ENCODE measurements at regions not wholly inside any gene's neighbourhood (a gene's known extent, or its start where the extent isn't known, plus 50 kb on each side); places are given as distances from the start of the nearest gene placed in this dataset.

DNA sequence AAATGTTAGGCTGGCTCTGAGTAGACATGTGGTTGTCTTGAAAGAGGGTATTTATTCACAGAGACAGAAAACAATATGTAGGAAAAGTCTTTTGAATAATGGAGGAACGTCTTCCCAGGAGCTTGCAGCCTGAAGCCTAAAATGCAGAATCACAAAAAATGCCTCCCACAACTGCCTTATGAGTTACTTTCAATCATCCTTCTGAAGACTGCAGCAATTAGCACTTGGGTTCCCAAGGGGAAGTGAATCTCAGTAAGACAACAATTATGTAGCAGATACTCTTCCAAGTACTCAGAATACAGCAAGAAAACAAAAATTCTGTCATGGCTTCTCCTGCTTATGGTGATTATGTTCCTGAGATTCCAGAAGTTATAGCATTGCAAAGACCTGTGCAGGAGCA lies 166.6 kb upstream of the TBL1X start:
- no peak overlapping the region for H2AK5ac ChIP-seq (ENCODE audit: low read depth, low read length)
- no peak overlapping the region for H4K91ac ChIP-seq (ENCODE audit: insufficient read depth, low read depth, low read length)
- no peak overlapping the region for H2BK120ac ChIP-seq (ENCODE audit: low read depth, low read length)
- H3K27me3 ChIP-seq (ENCODE audit: control insufficient read depth, insufficient read depth, low read length) = no peaks in the 10 kb centered on the region
- WGBS, 2 experiments (ENCODE audit: extremely low coverage in 2 of 2, insufficient read length in 1 of 2) = no CpG with 5 or more reads among the region's 1 CpG
- in situ Hi-C loops (cut with MboI; ENCODE audit: low sequenced_read_pairs) = no loop called here
- H3K36me3 ChIP-seq (ENCODE audit: control insufficient read depth, insufficient read depth, low read length) = no peaks in the 10 kb centered on the region
- no peak overlapping the region for H3K18ac ChIP-seq (ENCODE audit: low read depth, low read length)
- DNase-seq (no peak), ATAC-seq (ENCODE audit: low read depth) (no peak)
- intact Hi-C loops (cut with micrococcal nuclease) = no loop called here
- no peak overlapping the region for H2BK15ac ChIP-seq (ENCODE audit: low read depth, low read length)
- H3K56ac ChIP-seq (ENCODE audit: extremely low read depth, insufficient read depth, low read length) = no peak overlapping the region
- dilution Hi-C loops (cut with HindIII; ENCODE audit: low sequenced_read_pairs, unreplicated experiment) = no loop called here
- no peak overlapping the region for H3K27ac ChIP-seq (ENCODE audit: insufficient read depth, low read length)
- BruUV-seq (replicated peaks) = no TSS peak
- peaks cover 2% of the 10 kb centered on the region; the same call in 1 of the 2 replicates for H3K4me1 ChIP-seq (ENCODE audit: control insufficient read depth, insufficient read depth, low read length)
- H3K79me1 ChIP-seq (ENCODE audit: low read depth in 1 of 2, low read length in 2 of 2) = no peaks in the 10 kb centered on the region
- no peaks in the 10 kb centered on the region; the same call in 1 of the 2 replicates for H3K9me3 ChIP-seq (ENCODE audit: control insufficient read depth, insufficient read depth, low read length)
- H3K9ac ChIP-seq (ENCODE audit: low read depth, low read length) = no peak overlapping the region
- no peaks in the 10 kb centered on the region for H3K9me1 ChIP-seq (ENCODE audit: insufficient read depth, low read length)
- no peak overlapping the region for H4K8ac ChIP-seq (ENCODE audit: low read depth in 2 of 2, low read length in 2 of 2)
- H2BK5ac ChIP-seq (ENCODE audit: low read depth, low read length, poor library complexity, severe bottlenecking) = no peak overlapping the region
- H2BK20ac ChIP-seq (ENCODE audit: low read depth, low read length) = no peak overlapping the region
- POLR2A ChIA-PET (ENCODE audit: unreplicated experiment) = no interaction called here
- H3K23ac ChIP-seq (ENCODE audit: low read depth, low read length) = no peak overlapping the region
- H2AK9ac ChIP-seq (replicated peaks; ENCODE audit: low read depth, low read length, poor library complexity) = no peak overlapping the region
- H3K4me2 ChIP-seq (ENCODE audit: low read depth, low read length) = no peak overlapping the region
- no peak overlapping the region for H3K4me3 ChIP-seq (ENCODE audit: insufficient read depth, low read depth, low read length)
- CTCF ChIA-PET = interaction anchor here (0.6 to 0.9 kb wide), 3 partner anchors 14 to 71 kb away, joined by 3 to 4 read pairs (median 3); no protein-coding TSS in a partner anchor
- no peaks in the 10 kb centered on the region for H4K20me1 ChIP-seq (ENCODE audit: insufficient read depth, low read length)
- H3K14ac ChIP-seq (replicated peaks; ENCODE audit: low read depth, low read length) = no peak overlapping the region
- H4K5ac ChIP-seq (ENCODE audit: low read depth, low read length) = no peak overlapping the region
- TF ChIP-seq NFE2L2 (IDR thresholded peaks at IDR 0.05; ENCODE audit: low read depth, low read length) (no peak), ELK1 (IDR thresholded peaks at IDR 0.05; ENCODE audit: borderline replicate concordance, low read depth, low read length) (no peak), SMC3 (IDR thresholded peaks at IDR 0.05; ENCODE audit: low read depth, low read length) (no peak), RAD21 (IDR thresholded peaks at IDR 0.05; ENCODE audit: low read length) (no peak), MAFK (IDR thresholded peaks at IDR 0.05; ENCODE audit: low read depth, low read length) (no peak), MAZ (IDR thresholded peaks at IDR 0.05; ENCODE audit: borderline replicate concordance, low read depth, low read length) (no peak), CHD1 (IDR thresholded peaks at IDR 0.05; ENCODE audit: low read depth, low read length) (no peak), MXI1 (IDR thresholded peaks at IDR 0.05; ENCODE audit: borderline replicate concordance, low read depth, low read length) (no peak), FOS (IDR thresholded peaks at IDR 0.05; ENCODE audit: low read depth, low read length) (no peak), BHLHE40 (IDR thresholded peaks at IDR 0.05; ENCODE audit: low read depth, low read length) (no peak), USF2 (IDR thresholded peaks at IDR 0.05; ENCODE audit: low read depth, low read length) (no peak), RCOR1 (IDR thresholded peaks at IDR 0.05; ENCODE audit: insufficient replicate concordance, low read length) (no peak)
- TF ChIP-seq, protein P1, sequence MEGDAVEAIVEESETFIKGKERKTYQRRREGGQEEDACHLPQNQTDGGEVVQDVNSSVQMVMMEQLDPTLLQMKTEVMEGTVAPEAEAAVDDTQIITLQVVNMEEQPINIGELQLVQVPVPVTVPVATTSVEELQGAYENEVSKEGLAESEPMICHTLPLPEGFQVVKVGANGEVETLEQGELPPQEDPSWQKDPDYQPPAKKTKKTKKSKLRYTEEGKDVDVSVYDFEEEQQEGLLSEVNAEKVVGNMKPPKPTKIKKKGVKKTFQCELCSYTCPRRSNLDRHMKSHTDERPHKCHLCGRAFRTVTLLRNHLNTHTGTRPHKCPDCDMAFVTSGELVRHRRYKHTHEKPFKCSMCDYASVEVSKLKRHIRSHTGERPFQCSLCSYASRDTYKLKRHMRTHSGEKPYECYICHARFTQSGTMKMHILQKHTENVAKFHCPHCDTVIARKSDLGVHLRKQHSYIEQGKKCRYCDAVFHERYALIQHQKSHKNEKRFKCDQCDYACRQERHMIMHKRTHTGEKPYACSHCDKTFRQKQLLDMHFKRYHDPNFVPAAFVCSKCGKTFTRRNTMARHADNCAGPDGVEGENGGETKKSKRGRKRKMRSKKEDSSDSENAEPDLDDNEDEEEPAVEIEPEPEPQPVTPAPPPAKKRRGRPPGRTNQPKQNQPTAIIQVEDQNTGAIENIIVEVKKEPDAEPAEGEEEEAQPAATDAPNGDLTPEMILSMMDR (conservative IDR thresholded peaks at IDR 0.05; ENCODE audit: low read depth, low read length) = no peak
- no peak overlapping the region for H3K4ac ChIP-seq (ENCODE audit: low read depth, low read length)
- H2AFZ ChIP-seq (replicated peaks; ENCODE audit: low read length, poor library complexity) = no peak overlapping the region

Measured in IMR-90 (cell line).